B cell (primary cell): ENCODE measurements at regions not wholly inside any gene's neighbourhood (a gene's known extent, or its start where the extent isn't known, plus 50 kb on each side); places are given as distances from the start of the nearest gene placed in this dataset.

Source experiments
- ATAC-seq: fragments of 200-7000 bp; cut with Tn5 transposase; one replicate; pipeline ENCODE4 v1.10.0; 2021; ENCODE audit warnings: low read depth, mild to moderate bottlenecking, moderate number of reproducible peaks, moderate library complexity
- CTCF ChIA-PET: fragments of 350-600 bp; sonication (Branson Sonifier 250); formaldehyde crosslinking; loops from one replicate; lab custom pipeline; 2021; ENCODE audit warnings: antibody characterized with exemption, inconsistent platforms; lab: Charles Lee
- POLR2A ChIA-PET: fragments of 350-600 bp; sonication (Branson Sonifier 250); formaldehyde crosslinking; loops from one replicate; lab custom pipeline; 2021; ENCODE audit warnings: antibody characterized with exemption; lab: Charles Lee
- DNase-seq: peaks from one replicate; pipeline ENCODE4 v3.0.0; 2013
- H2AFZ ChIP-seq: 2 replicates; pipeline ENCODE4 v1.6.1; 2012; ENCODE audit warnings: mild to moderate bottlenecking, low read depth, low read length; ENCODE audit not compliant: insufficient read depth, poor library complexity, severe bottlenecking
- H3K27ac ChIP-seq, 2 donors: 1 replicate in 1 of 2; 2 replicates in 1 of 2; pipeline ENCODE4 v1.5.1; 2012 to 2013; ENCODE audit warnings: low read length in 2 of 2, mild to moderate bottlenecking in 2 of 2, moderate library complexity in 1 of 2
- H3K27me3 ChIP-seq, 4 experiments: fragments of 200-600 bp in 1 of 4; sonication (generic) in 1 of 4; replicated peaks in 1 of 4; 1 replicate in 2 of 4; 2 replicates in 2 of 4; pipeline versions ENCODE4 v1.6.1 to v1.7.0; 2013 to 2016; ENCODE audit warnings: low read length in 3 of 4, mild to moderate bottlenecking in 2 of 4, mixed read lengths in 1 of 4, moderate library complexity in 1 of 4; ENCODE audit not compliant: insufficient read depth in 4 of 4, control insufficient read depth in 3 of 4; ENCODE audit errors: control extremely low read depth in 1 of 4
- H3K36me3 ChIP-seq, 2 experiments: replicated peaks in 1 of 2; 1 replicate in 1 of 2; 2 replicates in 1 of 2; pipeline versions ENCODE4 v1.6.1 to v1.7.1; 2013; ENCODE audit warnings: low read length in 1 of 2; ENCODE audit not compliant: insufficient read depth in 2 of 2, control insufficient read depth in 1 of 2; ENCODE audit errors: control extremely low read depth in 1 of 2, extremely low read depth in 1 of 2
- H3K4me1 ChIP-seq, 2 donors: fragments of 200-600 bp in 1 of 2; sonication (generic) in 1 of 2; 1 replicate in 1 of 2; 2 replicates in 1 of 2; pipeline versions ENCODE4 v1.5.1 to v1.6.1; 2013 to 2017; ENCODE audit warnings: low read length in 2 of 2; ENCODE audit not compliant: control insufficient read depth in 2 of 2, insufficient read depth in 2 of 2
- H3K4me2 ChIP-seq: replicated peaks from 2 replicates; pipeline ENCODE3; 2012; ENCODE audit warnings: mild to moderate bottlenecking, low read depth, low read length; ENCODE audit not compliant: poor library complexity, severe bottlenecking
- H3K4me3 ChIP-seq, 5 experiments: fragments of 200-600 bp in 1 of 5; sonication (generic) in 1 of 5; 1 replicate in 3 of 5; 2 replicates in 2 of 5; pipeline versions ENCODE4 v1.5.1 to v1.7.0; 2011 to 2016; ENCODE audit warnings: low read length in 4 of 5, mild to moderate bottlenecking in 4 of 5, low read depth in 2 of 5, control low read depth in 1 of 5, moderate library complexity in 1 of 5; ENCODE audit not compliant: insufficient read depth in 1 of 5; ENCODE audit errors: control extremely low read depth in 1 of 5, extremely low read depth in 1 of 5
- H3K79me2 ChIP-seq: fragments of 200-600 bp; sonication (generic); one replicate; pipeline ENCODE4 v1.6.0; 2016; ENCODE audit warnings: low read length; ENCODE audit not compliant: control insufficient read depth, insufficient read depth
- H3K9ac ChIP-seq: fragments of 200-600 bp; sonication (generic); 2 replicates; pipeline ENCODE4 v1.6.1; 2017; ENCODE audit warnings: mild to moderate bottlenecking, low read length, moderate library complexity
- H3K9me3 ChIP-seq, 3 donors: one replicate each; pipeline versions ENCODE4 v1.6.1 to v1.7.1; 2013; ENCODE audit warnings: low read length in 2 of 3; ENCODE audit not compliant: control insufficient read depth in 2 of 3, insufficient read depth in 1 of 3; ENCODE audit errors: control extremely low read depth in 1 of 3
- H4K20me1 ChIP-seq: 2 replicates; pipeline ENCODE4 v1.6.0; 2012; ENCODE audit warnings: mild to moderate bottlenecking, low read length; ENCODE audit not compliant: insufficient read depth, control insufficient read depth, poor library complexity, severe bottlenecking
- H3K27ac Mint-ChIP-seq: one replicate; pipeline ENCODE4 v1.8.0; 2021; ENCODE audit warnings: mixed read lengths
- H3K27me3 Mint-ChIP-seq: one replicate; pipeline ENCODE4 v1.8.0; 2021; ENCODE audit warnings: mixed read lengths
- H3K4me1 Mint-ChIP-seq: one replicate; pipeline ENCODE4 v1.8.0; 2021; ENCODE audit warnings: mixed read lengths
- H3K4me3 Mint-ChIP-seq: one replicate; pipeline ENCODE4 v1.8.0; 2021; ENCODE audit warnings: mixed read lengths
- H3K9me3 Mint-ChIP-seq: one replicate; pipeline ENCODE4 v1.8.0; 2022; ENCODE audit warnings: mixed read lengths; ENCODE audit not compliant: insufficient read depth
- CTCF ChIP-seq: fragments of 200-600 bp; IDR thresholded peaks from one replicate; pipeline ENCODE4 v1.8.0; 2022; ENCODE audit warnings: antibody characterized with exemption, mild to moderate bottlenecking
- EZH2 ChIP-seq: IDR thresholded peaks from 2 replicates; pipeline ENCODE4 v1.6.1; 2012; ENCODE audit warnings: borderline replicate concordance, low read depth, mild to moderate bottlenecking, moderate library complexity, low read length; ENCODE audit not compliant: insufficient read depth, poor library complexity, severe bottlenecking
- WGBS: methylation state at CpG from one replicate; pipeline ENCODE4 v1.1.5; 2013; ENCODE audit warnings: missing lambda C conversion rate; ENCODE audit not compliant: insufficient coverage; 5-methylcytosine and 5-hydroxymethylcytosine counted together
- intact Hi-C: fragments of 100-400 bp; cut with micrococcal nuclease; formaldehyde crosslinking; loops from one replicate; pipeline ENCODE4 v1.10.0; 2022

GRCh38 chr3:55337641-55338180, 149.4 kb downstream of the WNT5A start:
- no peak overlapping the region for H3K4me3 ChIP-seq
- H3K27ac ChIP-seq: no peak overlapping the region
- peaks cover 0 to 16% (median 0%) of the 10 kb centered on the region in 3 donors for H3K9me3 ChIP-seq
- no peak for TF ChIP-seq EZH2
- no peak for TF ChIP-seq CTCF
- H3K4me1 Mint-ChIP-seq: no peaks in the 10 kb centered on the region
- no peaks in the 10 kb centered on the region for H3K79me2 ChIP-seq
- no peak overlapping the region for H3K4me2 ChIP-seq
- H3K27me3 Mint-ChIP-seq: no peaks in the 10 kb centered on the region
- H3K4me3 Mint-ChIP-seq: no peak overlapping the region
- WGBS: 87% methylated on average over 8 of the region's 10 CpGs
- no peaks in the 10 kb centered on the region for H3K4me1 ChIP-seq
- no peak for ATAC-seq
- no peak overlapping the region for H2AFZ ChIP-seq
- H3K36me3 ChIP-seq: no peaks in the 10 kb centered on the region
- DNase-seq: no peak
- no peak overlapping the region for H3K9ac ChIP-seq
- intact Hi-C loops: no loop called here
- H4K20me1 ChIP-seq: no peaks in the 10 kb centered on the region
- no peaks in the 10 kb centered on the region for H3K27me3 ChIP-seq
- no peaks in the 10 kb centered on the region for H3K9me3 Mint-ChIP-seq
- ChIA-PET CTCF (no interaction called here), POLR2A (no interaction called here)
- H3K27ac Mint-ChIP-seq: no peak overlapping the region

GRCh38 chr3:55333923-55334322, 153.2 kb downstream of the WNT5A start:
- POLR2A ChIA-PET: no interaction called here
- Histone ChIP-seq H3K9ac (no peak overlapping the region), H3K36me3 (no peaks in the 10 kb centered on the region), H3K79me2 (no peaks in the 10 kb centered on the region), H3K27ac (no peak overlapping the region), H4K20me1 (no peaks in the 10 kb centered on the region), H2AFZ (no peak overlapping the region), H3K27me3 (no peaks in the 10 kb centered on the region), H3K9me3 (peaks cover 0 to 21% (median 0%) of the 10 kb centered on the region in 3 donors), H3K4me2 (no peak overlapping the region), H3K4me3 (no peak overlapping the region), H3K4me1 (no peaks in the 10 kb centered on the region)
- CTCF ChIA-PET: no interaction called here
- DNase-seq: no peak
- intact Hi-C loops: no loop called here
- TF ChIP-seq EZH2 (no peak), CTCF (no peak)
- Mint-ChIP-seq H3K9me3 (no peaks in the 10 kb centered on the region), H3K27me3 (no peaks in the 10 kb centered on the region), H3K4me3 (no peak overlapping the region), H3K4me1 (no peaks in the 10 kb centered on the region), H3K27ac (no peak overlapping the region)
- ATAC-seq: no peak
